Transverse colon (tissue), 4 donors: ENCODE measurements at regions not wholly inside any gene's neighbourhood (a gene's known extent, or its start where the extent isn't known, plus 50 kb on each side); places are given as distances from the start of the nearest gene placed in this dataset.

Experiments
- CTCF ChIP-seq, 5 experiments: fragments of 200-600 bp in 3 of 5; fragments of 450-650 bp in 2 of 5; sonication (generic) in 3 of 5; IDR thresholded peaks; 1 replicate in 2 of 5; 2 replicates in 3 of 5; pipeline ENCODE4 v1.5.1; 2016 to 2017; ENCODE audit warnings: antibody characterized with exemption in 5 of 5, inconsistent platforms in 3 of 5, mild to moderate bottlenecking in 2 of 5, moderate library complexity in 1 of 5
- POLR2A ChIP-seq: fragments of 450-650 bp; IDR thresholded peaks from one replicate; pipeline ENCODE4 v1.6.1; 2016; ENCODE audit warnings: antibody characterized with exemption, mild to moderate bottlenecking, moderate library complexity
- POLR2AphosphoS5 ChIP-seq, 3 donors: sonication (generic); formaldehyde crosslinking; IDR thresholded peaks; one replicate each; pipeline ENCODE4 v1.6.1; 2016; ENCODE audit warnings: antibody characterized with exemption in 3 of 3

GRCh38 chr3:177674186-177674585, 476.9 kb upstream of the TBL1XR1 start:
- TF ChIP-seq CTCF (IDR thresholded peaks at IDR 0.05) (no peak), POLR2A (no peak), POLR2AphosphoS5 (IDR thresholded peaks at IDR 0.05) (no peak)
